Breast epithelium (tissue), 3 donors: ENCODE measurements at regions not wholly inside any gene's neighbourhood (a gene's known extent, or its start where the extent isn't known, plus 50 kb on each side); places are given as distances from the start of the nearest gene placed in this dataset.

Experiments used
- CTCF ChIP-seq, 3 donors: fragments of 450-650 bp; IDR thresholded peaks; one replicate each; pipeline ENCODE4 v1.5.1; 2016 to 2017; ENCODE audit warnings: antibody characterized with exemption in 3 of 3, mild to moderate bottlenecking in 3 of 3, moderate library complexity in 3 of 3
- POLR2A ChIP-seq: fragments of 450-650 bp; IDR thresholded peaks from one replicate; pipeline ENCODE4 v1.6.1; 2016; ENCODE audit warnings: antibody characterized with exemption, mild to moderate bottlenecking, moderate library complexity

GRCh38 chr7:18426564-18427226, 68.9 kb upstream of the HDAC9 start:
- TF ChIP-seq CTCF (IDR thresholded peaks at IDR 0.05) (no peak), POLR2A (no peak)
